ENCODE measurements at regions not wholly inside any gene's neighbourhood (a gene's known extent, or its start where the extent isn't known, plus 50 kb on each side); places are given as distances from the start of the nearest gene placed in this dataset.

GRCh38 chr2:128691526-128691925 is 372.9 kb upstream of the HS6ST1 start:
- TF ChIP-seq, protein P1, sequence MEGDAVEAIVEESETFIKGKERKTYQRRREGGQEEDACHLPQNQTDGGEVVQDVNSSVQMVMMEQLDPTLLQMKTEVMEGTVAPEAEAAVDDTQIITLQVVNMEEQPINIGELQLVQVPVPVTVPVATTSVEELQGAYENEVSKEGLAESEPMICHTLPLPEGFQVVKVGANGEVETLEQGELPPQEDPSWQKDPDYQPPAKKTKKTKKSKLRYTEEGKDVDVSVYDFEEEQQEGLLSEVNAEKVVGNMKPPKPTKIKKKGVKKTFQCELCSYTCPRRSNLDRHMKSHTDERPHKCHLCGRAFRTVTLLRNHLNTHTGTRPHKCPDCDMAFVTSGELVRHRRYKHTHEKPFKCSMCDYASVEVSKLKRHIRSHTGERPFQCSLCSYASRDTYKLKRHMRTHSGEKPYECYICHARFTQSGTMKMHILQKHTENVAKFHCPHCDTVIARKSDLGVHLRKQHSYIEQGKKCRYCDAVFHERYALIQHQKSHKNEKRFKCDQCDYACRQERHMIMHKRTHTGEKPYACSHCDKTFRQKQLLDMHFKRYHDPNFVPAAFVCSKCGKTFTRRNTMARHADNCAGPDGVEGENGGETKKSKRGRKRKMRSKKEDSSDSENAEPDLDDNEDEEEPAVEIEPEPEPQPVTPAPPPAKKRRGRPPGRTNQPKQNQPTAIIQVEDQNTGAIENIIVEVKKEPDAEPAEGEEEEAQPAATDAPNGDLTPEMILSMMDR (IDR thresholded peaks at IDR 0.05) = no peak
- H3K27me3 ChIP-seq (ENCODE audit: insufficient read depth in 3 of 3, low read length in 2 of 3) = peaks cover 0 to 5% (median 0%) of the 10 kb centered on the region in 3 donors
- no peaks in the 10 kb centered on the region for H3K36me3 ChIP-seq (ENCODE audit: insufficient read depth in 1 of 2, low read depth in 1 of 2)
- DNase-seq = no peak
- H3K4me1 ChIP-seq = no peaks in the 10 kb centered on the region
- no peak overlapping the region for H3K27ac ChIP-seq
- no peak for ATAC-seq
- no peak overlapping the region for H3K4me3 ChIP-seq
- intact Hi-C loops (cut with DNase I) = no loop called here
- 69 to 72% (median 71%) methylated on average over 6 of the region's 6 CpGs for WGBS, 3 donors
- no peaks in the 10 kb centered on the region for H3K9me3 ChIP-seq

DNA sequence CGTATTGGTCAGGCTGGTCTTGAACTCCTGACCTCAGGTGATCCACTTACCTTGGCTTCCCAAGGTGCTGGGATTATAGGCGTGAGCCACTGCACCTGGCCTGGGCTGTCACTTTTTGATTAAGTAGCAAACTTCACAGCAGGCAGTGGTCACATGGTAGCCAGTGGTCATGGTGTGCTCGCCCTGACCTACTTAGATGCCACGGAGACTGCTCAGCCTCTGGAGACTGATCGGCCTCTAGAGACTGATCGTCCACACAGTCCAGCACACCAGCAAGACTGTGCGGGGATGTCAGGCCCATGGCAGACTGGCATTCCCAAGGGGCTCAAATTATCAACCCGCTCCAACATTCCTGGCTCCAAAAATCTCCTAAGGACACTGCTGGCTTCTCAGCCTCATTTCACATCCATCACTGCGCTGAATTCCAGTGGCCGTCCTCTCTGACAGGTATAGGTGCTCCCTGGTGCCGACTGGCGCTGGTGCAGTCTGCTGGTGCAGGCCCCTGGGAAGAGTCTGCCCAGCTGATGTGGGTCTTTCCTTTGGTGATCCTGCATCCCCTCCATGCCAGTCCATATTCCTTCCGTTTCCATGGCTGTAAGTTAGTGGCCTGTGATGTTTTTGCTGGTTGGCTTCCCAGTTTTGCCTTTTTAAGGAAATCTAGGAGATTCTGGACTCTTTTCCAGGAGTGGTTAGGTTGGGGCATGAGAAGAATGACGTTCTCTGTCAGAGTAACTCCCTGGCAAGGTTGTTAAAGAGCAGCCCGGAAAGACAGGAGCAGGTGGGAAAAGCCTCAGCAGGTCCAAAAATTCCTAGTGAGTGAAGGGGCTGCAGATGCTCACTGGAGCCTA is 374.5 kb upstream of the HS6ST1 start:
- TF ChIP-seq, protein P1 (IDR thresholded peaks at IDR 0.05) = no peak
- no peak overlapping the region for H3K4me3 ChIP-seq
- no peaks in the 10 kb centered on the region for H3K36me3 ChIP-seq (ENCODE audit: insufficient read depth in 1 of 2, low read depth in 1 of 2)
- intact Hi-C loops (cut with DNase I) = no loop called here
- no peaks in the 10 kb centered on the region for H3K9me3 ChIP-seq
- H3K27me3 ChIP-seq (ENCODE audit: insufficient read depth in 3 of 3, low read length in 2 of 3) = peaks cover 0 to 5% (median 0%) of the 10 kb centered on the region in 3 donors
- ATAC-seq (peak in 2 of 4 donors; percentile 62 to 73), DNase-seq (no peak)
- no peak overlapping the region for H3K27ac ChIP-seq
- 48 to 61% (median 51%) methylated on average over 15 of the region's 15 CpGs for WGBS, 3 donors
- no peaks in the 10 kb centered on the region for H3K4me1 ChIP-seq

GRCh38 chr2:128693743-128694029 is 375.0 kb upstream of the HS6ST1 start:
- no peak overlapping the region for H3K27ac ChIP-seq
- ATAC-seq (no peak), DNase-seq (no peak)
- no peaks in the 10 kb centered on the region for H3K36me3 ChIP-seq (ENCODE audit: insufficient read depth in 1 of 2, low read depth in 1 of 2)
- TF ChIP-seq, protein P1 (IDR thresholded peaks at IDR 0.05) = no peak
- intact Hi-C loops (cut with DNase I) = no loop called here
- WGBS, 3 donors = 44 to 68% (median 48%) methylated on average over 7 of the region's 7 CpGs
- no peaks in the 10 kb centered on the region for H3K4me1 ChIP-seq
- H3K4me3 ChIP-seq = no peak overlapping the region
- no peaks in the 10 kb centered on the region for H3K9me3 ChIP-seq
- peaks cover 0 to 5% (median 0%) of the 10 kb centered on the region in 3 donors for H3K27me3 ChIP-seq (ENCODE audit: insufficient read depth in 3 of 3, low read length in 2 of 3)

DNA sequence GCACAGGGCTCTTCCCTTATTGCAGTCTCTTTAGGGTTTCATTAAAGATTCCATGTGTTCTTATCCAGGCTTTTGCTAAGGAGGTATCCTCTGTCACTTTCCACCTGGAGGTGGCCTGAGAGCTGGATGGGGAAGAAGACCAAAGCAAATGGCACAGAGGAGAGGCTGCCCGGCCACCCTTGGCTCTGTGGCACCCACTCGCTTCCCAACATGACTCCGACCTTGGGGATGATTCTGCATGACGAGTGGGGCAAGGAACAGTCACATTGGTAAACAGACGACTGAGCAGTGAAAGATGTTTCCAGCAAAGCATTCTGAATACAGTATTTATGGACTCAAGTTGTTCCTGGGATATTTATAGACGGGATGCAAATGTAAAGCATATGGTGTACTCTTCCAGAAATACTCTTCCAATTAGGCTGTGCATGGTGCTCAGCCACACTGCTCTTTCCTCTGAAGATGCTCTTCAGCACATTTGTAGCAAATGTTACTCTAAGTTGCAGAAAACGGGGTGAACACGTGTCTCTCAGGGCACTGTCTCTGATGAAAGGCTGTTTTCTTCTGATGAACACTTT is 377.1 kb upstream of the HS6ST1 start:
- Histone ChIP-seq H3K27ac (no peak overlapping the region), H3K9me3 (no peaks in the 10 kb centered on the region), H3K27me3 (ENCODE audit: insufficient read depth in 3 of 3, low read length in 2 of 3) (peaks cover 0 to 5% (median 0%) of the 10 kb centered on the region in 3 donors), H3K4me3 (no peak overlapping the region), H3K4me1 (no peaks in the 10 kb centered on the region), H3K36me3 (ENCODE audit: insufficient read depth in 1 of 2, low read depth in 1 of 2) (no peaks in the 10 kb centered on the region)
- intact Hi-C loops (cut with DNase I) = no loop called here
- TF ChIP-seq, protein P1 (IDR thresholded peaks at IDR 0.05) = no peak
- no peak for ATAC-seq
- no peak for DNase-seq
- 72 to 84% (median 80%) methylated on average over 8 of the region's 8 CpGs for WGBS, 3 donors

Measured in psoas muscle (tissue), 7 donors.